Neutrophil (primary cell): ENCODE measurements at regions not wholly inside any gene's neighbourhood (a gene's known extent, or its start where the extent isn't known, plus 50 kb on each side); places are given as distances from the start of the nearest gene placed in this dataset.

Experiments used
- H3K27ac ChIP-seq: fragments of 200-600 bp; sonication (generic); 2 replicates; pipeline ENCODE4 v1.5.1; 2016; ENCODE audit warnings: mild to moderate bottlenecking, moderate library complexity
- H3K27me3 ChIP-seq: fragments of 200-600 bp; sonication (generic); 2 replicates; pipeline ENCODE4 v1.6.0; 2016; ENCODE audit warnings: mild to moderate bottlenecking
- H3K36me3 ChIP-seq: fragments of 200-600 bp; sonication (generic); 2 replicates; pipeline ENCODE4 v1.5.1; 2017
- H3K4me1 ChIP-seq, 2 experiments: fragments of 200-600 bp in 1 of 2; sonication (generic) in 1 of 2; 1 replicate in 1 of 2; 2 replicates in 1 of 2; pipeline versions ENCODE4 v1.5.1 to v1.6.1; 2013 to 2016; ENCODE audit warnings: low read depth in 1 of 2, low read length in 1 of 2, mild to moderate bottlenecking in 1 of 2, moderate library complexity in 1 of 2; ENCODE audit not compliant: control insufficient read depth in 1 of 2, insufficient read depth in 1 of 2
- H3K4me3 ChIP-seq, 2 experiments: fragments of 200-600 bp in 1 of 2; sonication (generic) in 1 of 2; 1 replicate in 1 of 2; 2 replicates in 1 of 2; pipeline ENCODE4 v1.5.1; 2013 to 2016; ENCODE audit warnings: low read depth in 1 of 2, low read length in 1 of 2, mild to moderate bottlenecking in 1 of 2, moderate library complexity in 1 of 2
- H3K9me3 ChIP-seq: fragments of 200-600 bp; sonication (generic); 2 replicates; pipeline ENCODE4 v1.5.1; 2016
- TF ChIP-seq, protein P1 (sequence below): fragments of 200-600 bp; sonication (generic); IDR thresholded peaks from 2 replicates; pipeline ENCODE4 v1.5.1; 2016; ENCODE audit warnings: antibody characterized with exemption

DNA sequence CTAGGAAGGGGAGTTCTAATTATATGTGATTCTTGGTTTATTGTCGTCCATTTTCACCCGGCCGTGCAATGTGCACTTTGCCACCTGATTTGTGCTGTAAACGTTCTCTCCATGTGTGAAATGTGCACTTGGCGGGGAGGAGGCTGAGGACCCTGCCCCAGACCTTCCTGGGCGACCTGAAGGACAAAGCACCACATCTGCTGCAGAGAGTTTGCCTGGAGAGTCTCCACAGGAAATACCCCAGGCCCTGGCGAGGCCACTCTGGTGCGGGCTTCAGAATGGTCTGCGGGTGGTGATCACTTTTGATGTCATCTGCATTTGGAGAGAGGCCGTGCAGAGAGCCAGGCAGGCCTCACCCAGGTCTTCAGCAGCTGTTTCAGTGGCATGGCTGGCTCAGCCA lies 224.7 kb downstream of the BRD1 start:
- Histone ChIP-seq H3K4me3 (no peak overlapping the region), H3K4me1 (peaks cover 9 to 27% of the 10 kb centered on the region in 2 experiments), H3K27ac (no peak overlapping the region), H3K36me3 (peaks cover 5% of the 10 kb centered on the region), H3K27me3 (no peaks in the 10 kb centered on the region), H3K9me3 (no peaks in the 10 kb centered on the region)
- TF ChIP-seq, protein P1, sequence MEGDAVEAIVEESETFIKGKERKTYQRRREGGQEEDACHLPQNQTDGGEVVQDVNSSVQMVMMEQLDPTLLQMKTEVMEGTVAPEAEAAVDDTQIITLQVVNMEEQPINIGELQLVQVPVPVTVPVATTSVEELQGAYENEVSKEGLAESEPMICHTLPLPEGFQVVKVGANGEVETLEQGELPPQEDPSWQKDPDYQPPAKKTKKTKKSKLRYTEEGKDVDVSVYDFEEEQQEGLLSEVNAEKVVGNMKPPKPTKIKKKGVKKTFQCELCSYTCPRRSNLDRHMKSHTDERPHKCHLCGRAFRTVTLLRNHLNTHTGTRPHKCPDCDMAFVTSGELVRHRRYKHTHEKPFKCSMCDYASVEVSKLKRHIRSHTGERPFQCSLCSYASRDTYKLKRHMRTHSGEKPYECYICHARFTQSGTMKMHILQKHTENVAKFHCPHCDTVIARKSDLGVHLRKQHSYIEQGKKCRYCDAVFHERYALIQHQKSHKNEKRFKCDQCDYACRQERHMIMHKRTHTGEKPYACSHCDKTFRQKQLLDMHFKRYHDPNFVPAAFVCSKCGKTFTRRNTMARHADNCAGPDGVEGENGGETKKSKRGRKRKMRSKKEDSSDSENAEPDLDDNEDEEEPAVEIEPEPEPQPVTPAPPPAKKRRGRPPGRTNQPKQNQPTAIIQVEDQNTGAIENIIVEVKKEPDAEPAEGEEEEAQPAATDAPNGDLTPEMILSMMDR, result no peak

DNA sequence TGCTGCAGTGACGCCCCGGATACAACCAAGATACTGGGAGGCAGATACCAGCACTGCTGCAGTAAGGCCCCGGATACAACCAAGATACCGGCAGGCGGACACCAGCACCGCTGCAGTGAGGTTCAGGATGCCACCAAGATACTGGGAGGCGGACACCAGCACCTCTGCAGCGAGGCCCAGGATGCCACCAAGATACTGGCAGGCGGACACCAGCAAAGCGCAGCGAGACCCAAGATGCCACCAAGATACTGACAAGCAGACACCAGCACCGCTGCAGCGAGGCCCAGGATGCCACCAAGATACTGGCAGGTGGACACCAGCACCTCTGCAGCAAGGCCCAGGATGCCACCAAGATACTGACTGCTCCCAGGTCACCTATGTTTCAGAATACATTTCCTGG lies 225.2 kb downstream of the BRD1 start:
- H3K4me3 ChIP-seq, result no peak overlapping the region
- no peaks in the 10 kb centered on the region for H3K9me3 ChIP-seq
- H3K4me1 ChIP-seq, result peaks cover 9 to 28% of the 10 kb centered on the region in 2 experiments
- TF ChIP-seq, protein P1, result no peak
- H3K27me3 ChIP-seq, result no peaks in the 10 kb centered on the region
- H3K27ac ChIP-seq, result no peak overlapping the region
- H3K36me3 ChIP-seq, result peaks cover 6% of the 10 kb centered on the region

DNA sequence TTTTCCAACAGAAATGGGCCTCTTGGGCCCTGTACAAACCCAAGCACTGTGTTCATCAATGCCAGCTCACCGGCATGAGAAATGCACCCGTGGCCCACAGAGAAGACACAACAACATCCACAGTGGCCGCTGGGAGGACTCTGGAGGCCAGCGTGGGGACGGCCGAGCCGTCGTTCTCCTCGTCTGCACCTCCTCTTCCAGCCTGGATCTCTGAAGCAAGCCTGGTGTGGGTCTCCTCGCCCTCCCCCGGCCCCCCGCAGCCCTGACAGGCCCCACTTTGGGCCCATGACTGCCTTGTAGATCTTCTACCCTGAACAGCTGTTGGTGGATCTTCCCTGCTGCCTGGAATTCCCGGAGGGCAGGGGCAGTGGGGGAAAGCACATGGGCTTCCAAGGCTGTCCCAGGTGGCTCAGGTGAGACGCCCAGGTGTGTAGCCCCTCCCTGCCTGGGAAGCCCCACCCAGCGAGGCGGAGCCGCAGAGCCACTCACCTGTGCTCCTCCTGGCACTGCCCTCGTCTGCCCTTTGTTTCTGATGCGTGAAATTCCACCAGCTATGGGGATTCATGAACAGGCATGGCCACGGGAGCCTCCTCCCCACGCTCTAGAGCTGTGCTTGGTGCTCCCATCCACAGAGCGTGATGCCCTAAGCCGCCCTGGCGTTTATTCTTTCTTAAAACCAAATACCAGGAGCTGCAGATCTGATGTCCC lies 225.9 kb downstream of the BRD1 start:
- TF ChIP-seq, protein P1, result no peak
- no peaks in the 10 kb centered on the region for H3K9me3 ChIP-seq
- H3K36me3 ChIP-seq, result peaks cover 11% of the 10 kb centered on the region

DNA sequence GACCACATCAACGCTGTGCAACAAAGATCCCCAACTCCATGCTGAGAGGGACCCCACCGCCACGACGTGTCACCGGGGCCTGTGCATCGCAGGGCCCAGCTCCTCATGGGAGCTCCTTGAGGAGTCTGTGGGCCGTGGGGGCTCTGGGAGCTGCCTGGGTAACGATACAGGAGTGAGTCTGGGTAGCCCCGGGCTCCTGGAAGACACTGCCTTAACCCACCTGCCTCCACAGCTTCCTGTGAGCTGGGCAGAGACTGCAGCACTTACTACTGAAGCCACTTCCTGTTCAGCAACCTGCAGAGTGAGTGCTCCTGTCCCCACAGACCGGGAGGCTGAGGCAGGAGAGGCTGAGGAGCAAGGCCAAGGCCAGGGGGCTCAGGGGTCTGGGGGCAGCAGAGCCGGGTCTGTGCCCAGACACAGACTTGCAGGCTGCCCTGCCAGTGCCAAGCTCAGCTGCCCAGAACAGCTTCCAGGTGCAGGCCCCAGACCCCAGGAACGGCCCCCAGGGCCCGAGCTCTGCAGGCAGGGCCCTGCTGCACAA lies 226.7 kb downstream of the BRD1 start:
- Histone ChIP-seq H3K4me1 (peaks cover 9 to 28% of the 10 kb centered on the region in 2 experiments), H3K27ac (no peak overlapping the region), H3K36me3 (peaks cover 11% of the 10 kb centered on the region), H3K9me3 (no peaks in the 10 kb centered on the region), H3K4me3 (no peak overlapping the region), H3K27me3 (no peaks in the 10 kb centered on the region)
- TF ChIP-seq, protein P1, result no peak

More for the DNA sequence above, 225.9 kb downstream of the BRD1 start:
- peaks cover 9 to 28% of the 10 kb centered on the region in 2 experiments for H3K4me1 ChIP-seq
- no peak overlapping the region for H3K27ac ChIP-seq
- H3K27me3 ChIP-seq, result no peaks in the 10 kb centered on the region
- no peak overlapping the region for H3K4me3 ChIP-seq

DNA sequence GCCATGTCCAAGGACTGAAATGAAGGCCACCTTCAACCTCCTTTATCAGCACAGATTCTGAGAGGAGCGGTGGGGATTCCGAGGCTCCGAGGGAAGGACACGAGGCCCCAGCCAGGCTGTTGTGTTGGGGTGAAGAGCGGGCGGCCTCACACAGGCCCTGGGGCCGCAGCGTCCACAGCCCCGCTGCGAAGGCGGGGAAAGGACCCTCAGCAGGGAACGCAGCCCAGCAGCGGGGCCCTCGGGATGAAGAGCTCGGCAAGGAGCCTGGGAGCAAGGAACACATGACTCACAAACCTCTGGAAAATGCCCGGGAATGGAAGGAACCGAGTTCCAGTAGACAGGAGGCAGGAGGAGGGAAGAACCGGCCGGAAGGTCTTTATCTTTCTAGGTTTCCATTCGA lies 227.2 kb downstream of the BRD1 start:
- Histone ChIP-seq H3K27me3 (no peaks in the 10 kb centered on the region), H3K4me3 (no peak overlapping the region), H3K4me1 (peaks cover 9 to 28% of the 10 kb centered on the region in 2 experiments), H3K36me3 (peaks cover 15% of the 10 kb centered on the region), H3K27ac (no peak overlapping the region), H3K9me3 (no peaks in the 10 kb centered on the region)
- TF ChIP-seq, protein P1, result no peak
